Duodenal mucosa (tissue), 2 donors: ENCODE measurements at regions not wholly inside any gene's neighbourhood (a gene's known extent, or its start where the extent isn't known, plus 50 kb on each side); places are given as distances from the start of the nearest gene placed in this dataset.
"Not testable (repeated sequence)": the region's sequence is repeated elsewhere in the genome, so short reads cannot be mapped to it uniquely, and the experiment has no call there.

ENCODE experiments used
- H3K27ac ChIP-seq: one replicate; pipeline ENCODE4 v1.7.0; 2013; ENCODE audit warnings: low read depth, low read length
- H3K27me3 ChIP-seq, 2 donors: one replicate each; pipeline ENCODE4 v1.7.0; 2013; ENCODE audit warnings: low read length in 2 of 2, control low read depth in 1 of 2; ENCODE audit not compliant: insufficient read depth in 2 of 2, control insufficient read depth in 1 of 2
- H3K36me3 ChIP-seq, 2 donors: one replicate each; pipeline ENCODE4 v1.7.0; 2013; ENCODE audit warnings: low read length in 2 of 2, control low read depth in 1 of 2; ENCODE audit not compliant: insufficient read depth in 2 of 2, control insufficient read depth in 1 of 2
- H3K4me1 ChIP-seq, 2 donors: one replicate each; pipeline ENCODE4 v1.7.0; 2013; ENCODE audit warnings: low read length in 2 of 2, control low read depth in 1 of 2; ENCODE audit not compliant: insufficient read depth in 2 of 2, control insufficient read depth in 1 of 2
- H3K4me3 ChIP-seq, 2 donors: one replicate each; pipeline ENCODE4 v1.7.0; 2013; ENCODE audit warnings: low read length in 2 of 2, low read depth in 1 of 2
- H3K9ac ChIP-seq, 2 donors: one replicate each; pipeline ENCODE4 v1.7.0; 2013; ENCODE audit warnings: low read length in 2 of 2, low read depth in 1 of 2
- H3K9me3 ChIP-seq, 2 donors: one replicate each; pipeline ENCODE4 v1.7.0; 2013; ENCODE audit warnings: low read length in 2 of 2, control low read depth in 1 of 2; ENCODE audit not compliant: control insufficient read depth in 1 of 2

DNA sequence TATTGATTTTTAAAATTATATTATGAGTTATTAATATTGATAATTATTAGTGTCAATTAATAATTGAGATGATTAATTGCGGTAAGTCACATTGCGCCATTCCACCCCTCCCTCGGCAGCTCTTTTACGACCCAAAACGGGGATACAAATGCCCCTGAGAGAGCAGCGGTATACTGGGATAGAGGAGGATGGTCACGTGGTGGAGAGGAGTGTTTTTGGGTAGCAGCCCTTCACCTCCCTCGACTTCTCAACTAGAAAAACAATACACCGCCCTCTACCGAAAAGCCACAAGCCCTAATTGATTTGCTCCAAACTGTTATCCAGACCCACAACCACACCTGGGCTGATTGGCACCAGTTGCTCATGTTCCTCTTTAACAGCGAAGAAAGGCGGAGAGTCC, 71.0 kb downstream of the DAPL1 start:
- H3K9ac ChIP-seq, H3K27me3 ChIP-seq, H3K9me3 ChIP-seq, H3K4me3 ChIP-seq, H3K27ac ChIP-seq, H3K36me3 ChIP-seq, H3K4me1 ChIP-seq: not testable (repeated sequence)

- H3K27me3 ChIP-seq, H3K36me3 ChIP-seq, H3K27ac ChIP-seq, H3K9ac ChIP-seq, H3K9me3 ChIP-seq, H3K4me1 ChIP-seq, H3K4me3 ChIP-seq: not testable (repeated sequence)
Measured at GRCh38 chr2:158867531-158868191, 72.5 kb downstream of the DAPL1 start.

- H3K9ac ChIP-seq, H3K9me3 ChIP-seq, H3K27me3 ChIP-seq, H3K4me1 ChIP-seq, H3K36me3 ChIP-seq, H3K27ac ChIP-seq, H3K4me3 ChIP-seq: not testable (repeated sequence)
Measured at GRCh38 chr2:158868386-158868785, 73.3 kb downstream of the DAPL1 start.

DNA sequence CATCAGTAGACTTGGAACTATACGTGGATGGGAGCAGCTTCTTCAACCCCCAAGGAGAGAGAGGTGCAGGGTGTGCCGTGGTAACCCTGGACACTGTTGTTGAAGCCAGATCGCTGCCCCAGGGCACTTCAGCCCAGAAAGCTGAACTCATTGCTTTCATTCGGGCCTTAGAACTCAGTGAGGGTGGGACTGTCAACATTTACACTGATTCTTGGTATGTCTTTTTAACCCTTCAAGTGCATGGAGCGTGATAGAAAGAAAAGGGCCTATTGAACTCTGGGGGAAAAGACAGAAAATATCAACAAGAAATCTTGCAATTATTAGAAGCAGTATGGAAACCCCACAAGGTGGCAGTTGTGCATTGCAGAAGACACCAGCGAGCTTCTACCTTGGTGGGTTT, 74.0 kb downstream of the DAPL1 start:
- H3K36me3 ChIP-seq: not testable (repeated sequence)

DNA sequence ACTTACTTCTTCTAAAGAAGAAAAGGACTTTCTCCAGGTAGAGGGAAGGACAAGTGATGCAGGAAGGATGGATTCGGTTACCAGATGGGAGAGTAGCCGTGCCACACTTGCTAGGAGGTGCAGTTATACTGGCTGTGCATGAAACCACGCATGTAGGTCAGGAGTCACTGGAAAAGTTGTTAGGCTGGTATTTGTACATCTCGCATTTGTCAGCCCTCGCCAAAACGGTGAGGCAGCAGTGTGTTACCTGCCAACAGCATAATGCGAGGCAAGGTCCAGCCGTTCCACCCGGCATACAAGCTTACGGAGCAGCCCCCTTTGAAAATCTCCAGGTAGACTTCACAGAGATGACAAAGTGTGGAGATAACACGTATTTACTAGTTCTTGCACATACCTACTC, 74.5 kb downstream of the DAPL1 start:
- not testable (repeated sequence) for H3K9ac ChIP-seq, H3K4me3 ChIP-seq, H3K27me3 ChIP-seq, H3K27ac ChIP-seq, H3K36me3 ChIP-seq, H3K9me3 ChIP-seq, H3K4me1 ChIP-seq

More for the DNA sequence above, 74.0 kb downstream of the DAPL1 start:
- not testable (repeated sequence) for H3K9me3 ChIP-seq, H3K4me3 ChIP-seq, H3K27ac ChIP-seq, H3K4me1 ChIP-seq, H3K27me3 ChIP-seq, H3K9ac ChIP-seq

DNA sequence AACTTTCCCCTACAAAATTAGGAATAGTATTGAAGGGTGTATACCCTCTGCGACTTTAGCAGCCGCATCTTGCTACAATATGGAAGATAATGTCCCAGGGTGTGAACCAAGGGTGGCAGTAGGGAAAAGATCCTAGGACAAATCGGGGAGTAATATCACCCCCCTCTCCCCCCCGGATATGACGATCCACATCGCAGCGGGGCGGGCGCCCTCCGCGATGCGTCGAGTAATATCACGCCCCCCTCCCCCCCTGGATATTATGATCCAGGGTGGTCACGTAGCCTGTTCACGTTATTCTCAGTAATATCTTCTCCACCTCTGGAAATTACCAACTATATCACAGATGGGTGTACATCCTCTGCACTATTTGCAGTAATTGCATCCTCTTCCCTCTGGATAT, 82.9 kb downstream of the DAPL1 start:
- Histone ChIP-seq H3K9me3 (no peaks in the 10 kb centered on the region), H3K4me1 (no peaks in the 10 kb centered on the region), H3K9ac (no peak overlapping the region), H3K27me3 (no peaks in the 10 kb centered on the region), H3K36me3 (no peaks in the 10 kb centered on the region), H3K4me3 (no peak overlapping the region), H3K27ac (no peak overlapping the region)

GRCh38 chr2:158879229-158879903, 84.2 kb downstream of the DAPL1 start:
- no peak overlapping the region for H3K9ac ChIP-seq
- no peaks in the 10 kb centered on the region for H3K4me1 ChIP-seq
- H3K36me3 ChIP-seq: no peaks in the 10 kb centered on the region
- no peaks in the 10 kb centered on the region for H3K9me3 ChIP-seq
- no peak overlapping the region for H3K27ac ChIP-seq
- H3K4me3 ChIP-seq: no peak overlapping the region
- H3K27me3 ChIP-seq: no peaks in the 10 kb centered on the region

- Histone ChIP-seq H3K36me3 (no peaks in the 10 kb centered on the region), H3K9ac (no peak overlapping the region)
Measured at GRCh38 chr2:158882297-158882696, 86.1 kb upstream of the TANC1 start.

GRCh38 chr2:158884552-158884951, 83.9 kb upstream of the TANC1 start:
- not testable (repeated sequence) for H3K4me3 ChIP-seq, H3K9ac ChIP-seq, H3K27ac ChIP-seq, H3K27me3 ChIP-seq, H3K36me3 ChIP-seq, H3K4me1 ChIP-seq, H3K9me3 ChIP-seq

More at GRCh38 chr2:158882297-158882696, 86.1 kb upstream of the TANC1 start:
- Histone ChIP-seq H3K27me3 (no peaks in the 10 kb centered on the region), H3K4me1 (no peaks in the 10 kb centered on the region), H3K27ac (no peak overlapping the region), H3K9me3 (no peaks in the 10 kb centered on the region), H3K4me3 (no peak overlapping the region)

- H3K9me3 ChIP-seq, H3K9ac ChIP-seq, H3K27me3 ChIP-seq, H3K4me3 ChIP-seq, H3K4me1 ChIP-seq, H3K36me3 ChIP-seq, H3K27ac ChIP-seq: not testable (repeated sequence)
Measured at GRCh38 chr2:158885018-158885678, 83.3 kb upstream of the TANC1 start.
